NK-92 treated with Interleukin-12 subunit alpha and Interleukin-12 subunit beta, amount 100 ng/mL, for 24 hours (cell line): ENCODE measurements at regions not wholly inside any gene's neighbourhood (a gene's known extent, or its start where the extent isn't known, plus 50 kb on each side); places are given as distances from the start of the nearest gene placed in this dataset.
"Not testable (repeated sequence)": the region's sequence is repeated elsewhere in the genome, so short reads cannot be mapped to it uniquely, and the experiment has no call there.

ENCODE experiments used
- DNase-seq: peaks from one replicate; lab custom pipeline; 2025; lab: John Stamatoyannopoulos, UW

GRCh38 chr5:39696672-39697398, 272.1 kb upstream of the DAB2 start:
- DNase-seq: no peak

- no peak for DNase-seq
Observed at GRCh38 chr5:39691993-39692392, 267.2 kb upstream of the DAB2 start.

- DNase-seq: no peak
Observed at GRCh38 chr5:39691136-39691535, 266.4 kb upstream of the DAB2 start.

DNA sequence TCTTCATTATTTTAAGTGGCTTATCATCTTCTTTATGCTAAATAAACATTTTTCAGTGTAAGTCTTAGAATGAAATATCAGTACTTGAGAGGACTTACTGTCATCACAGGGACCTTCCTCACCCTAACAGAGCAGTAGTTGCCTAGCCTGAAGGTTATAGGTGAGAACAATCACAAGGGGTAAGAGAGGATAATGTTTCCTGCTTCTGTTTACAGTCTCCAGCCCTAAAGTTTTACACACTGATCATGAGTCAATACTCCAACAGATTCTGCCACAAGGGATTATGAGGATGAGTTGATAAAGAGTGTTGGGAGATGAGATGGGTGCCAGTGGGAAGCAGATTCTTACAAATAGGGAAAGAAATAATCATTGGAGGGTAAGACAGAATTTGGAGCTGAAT, 265.1 kb upstream of the DAB2 start:
- no peak for DNase-seq

- not testable (repeated sequence) for DNase-seq
Observed at GRCh38 chr5:39687924-39688323, 263.1 kb upstream of the DAB2 start.

DNA sequence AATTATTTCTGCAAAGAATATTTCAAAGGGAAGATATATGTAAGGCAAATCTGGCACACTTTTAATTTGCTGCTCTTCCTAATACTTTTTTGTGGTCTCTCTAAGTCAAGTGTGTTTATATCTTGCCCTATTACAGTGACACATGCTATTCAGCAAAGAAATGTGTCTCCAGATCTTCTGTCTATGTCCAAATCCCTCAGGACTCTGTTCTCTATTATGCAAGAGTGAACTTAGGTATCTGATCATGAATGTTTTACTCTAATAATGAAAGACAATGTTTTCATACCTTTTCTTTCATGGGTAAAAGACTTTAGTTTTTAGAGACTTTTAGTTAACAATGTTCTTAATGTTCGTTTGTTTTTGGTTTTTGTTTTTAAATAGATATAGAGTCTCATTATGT, 255.4 kb upstream of the DAB2 start:
- no peak for DNase-seq

- no peak for DNase-seq
Observed at GRCh38 chr5:39678534-39678933, 253.8 kb upstream of the DAB2 start.

GRCh38 chr5:39675676-39676075, 250.9 kb upstream of the DAB2 start:
- DNase-seq: no peak

GRCh38 chr5:39674209-39675082, 249.7 kb upstream of the DAB2 start:
- no peak for DNase-seq

DNA sequence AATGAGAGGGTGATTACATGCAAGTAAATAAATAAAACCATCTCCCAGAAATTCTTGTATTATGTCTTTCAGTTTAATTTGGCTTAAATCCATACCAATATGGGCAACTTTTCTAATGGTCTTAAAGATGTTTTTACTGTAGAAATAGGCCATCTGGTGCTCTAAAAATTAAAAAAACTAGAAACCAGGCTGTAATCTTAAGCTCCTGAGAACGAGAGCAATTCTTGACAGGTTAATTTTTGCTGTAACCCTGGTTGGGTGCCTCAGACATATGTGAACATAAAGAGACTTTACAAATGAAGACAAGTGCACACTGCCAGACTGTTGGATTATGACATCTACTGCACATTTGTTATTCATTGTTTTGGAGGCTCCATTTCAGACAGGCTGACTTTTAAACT, 246.8 kb upstream of the DAB2 start:
- DNase-seq: no peak

- no peak for DNase-seq
Observed at GRCh38 chr5:39670955-39671354, 246.2 kb upstream of the DAB2 start.

GRCh38 chr5:39670391-39670790, 245.6 kb upstream of the DAB2 start:
- DNase-seq: no peak

- no peak for DNase-seq
Observed at GRCh38 chr5:39668980-39669379, 244.2 kb upstream of the DAB2 start.

DNA sequence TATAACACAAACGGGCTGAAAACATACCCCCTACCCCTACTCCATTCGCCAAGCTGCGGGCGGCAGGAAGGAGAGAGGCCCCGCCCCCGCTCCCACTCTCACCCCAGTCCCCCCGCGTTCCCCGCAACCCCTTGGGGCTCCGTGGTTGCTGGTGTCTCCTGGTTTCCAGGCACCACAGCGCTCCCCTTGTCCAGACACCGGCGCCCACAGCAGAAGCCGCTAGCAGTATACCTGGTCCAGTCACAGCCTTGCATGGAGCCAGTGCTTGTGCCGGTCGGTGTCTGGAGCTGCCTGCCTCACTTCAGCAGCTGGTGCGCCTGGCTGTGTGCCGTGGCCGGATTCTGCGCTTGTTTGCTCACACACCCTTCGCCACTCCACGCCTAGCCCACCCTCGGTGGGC, 240.5 kb upstream of the DAB2 start:
- DNase-seq: no peak

GRCh38 chr5:39662945-39663344, 238.2 kb upstream of the DAB2 start:
- DNase-seq: no peak

- DNase-seq: no peak
Observed at GRCh38 chr5:39661026-39661779, 236.4 kb upstream of the DAB2 start.

- no peak for DNase-seq
Observed at GRCh38 chr5:39660020-39660419, 235.2 kb upstream of the DAB2 start.

GRCh38 chr5:39658866-39659265, 234.1 kb upstream of the DAB2 start:
- DNase-seq: no peak

DNA sequence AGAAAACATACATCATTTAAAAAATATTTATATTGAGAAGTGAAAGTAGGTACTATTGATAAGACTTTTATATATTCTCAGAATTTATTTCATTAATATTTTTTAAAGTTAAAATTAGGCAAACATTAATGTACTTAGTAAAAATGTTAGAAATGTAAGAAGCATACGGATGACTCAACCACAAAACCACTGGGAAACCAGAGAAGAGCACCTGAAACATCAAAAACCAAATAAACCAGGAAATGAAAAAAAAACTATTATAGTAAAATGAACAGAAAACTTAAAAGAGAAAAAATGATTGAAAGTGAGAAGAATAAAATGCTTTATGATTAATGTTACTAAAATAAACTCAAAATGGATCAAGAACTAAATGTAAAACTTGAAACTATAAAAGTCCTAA, 233.2 kb upstream of the DAB2 start:
- DNase-seq: no peak

DNA sequence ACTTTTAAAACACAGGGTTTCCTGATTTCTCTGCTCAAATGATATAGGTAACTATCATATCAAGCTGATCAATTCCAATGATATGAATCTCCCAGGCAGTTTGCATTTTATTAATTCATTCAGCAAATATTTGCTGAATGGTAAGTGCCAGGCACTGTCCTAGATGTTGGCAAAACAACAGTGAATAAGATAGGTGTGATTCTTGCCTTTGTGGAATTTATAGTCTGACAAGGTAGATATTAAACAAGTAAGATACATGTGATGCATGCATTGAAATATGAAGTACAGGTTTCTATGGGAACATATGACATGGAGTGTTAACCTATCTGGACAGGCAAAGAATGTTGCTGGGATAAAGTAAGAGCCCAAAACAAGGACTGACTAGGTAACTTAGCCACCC, 231.8 kb upstream of the DAB2 start:
- no peak for DNase-seq

DNA sequence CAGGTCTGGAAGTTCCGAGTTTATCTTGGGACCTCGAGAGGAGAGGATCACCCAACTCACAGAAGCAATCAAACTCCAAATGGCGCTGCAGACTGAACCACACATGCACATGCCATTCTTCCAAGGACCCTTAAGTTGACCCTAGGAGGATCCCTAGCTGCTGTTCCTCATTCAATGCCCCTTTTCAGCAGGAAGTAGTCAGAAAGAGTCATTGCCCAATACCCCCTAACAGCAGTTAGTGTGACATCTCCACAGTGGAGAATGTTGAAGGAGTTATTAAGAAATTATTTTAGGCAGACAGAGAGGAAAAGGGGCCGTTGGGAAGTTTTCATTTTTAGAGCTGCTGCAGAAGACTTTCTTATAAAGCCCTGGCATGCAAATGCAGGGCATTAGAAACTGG, 229.9 kb upstream of the DAB2 start:
- DNase-seq: no peak

DNA sequence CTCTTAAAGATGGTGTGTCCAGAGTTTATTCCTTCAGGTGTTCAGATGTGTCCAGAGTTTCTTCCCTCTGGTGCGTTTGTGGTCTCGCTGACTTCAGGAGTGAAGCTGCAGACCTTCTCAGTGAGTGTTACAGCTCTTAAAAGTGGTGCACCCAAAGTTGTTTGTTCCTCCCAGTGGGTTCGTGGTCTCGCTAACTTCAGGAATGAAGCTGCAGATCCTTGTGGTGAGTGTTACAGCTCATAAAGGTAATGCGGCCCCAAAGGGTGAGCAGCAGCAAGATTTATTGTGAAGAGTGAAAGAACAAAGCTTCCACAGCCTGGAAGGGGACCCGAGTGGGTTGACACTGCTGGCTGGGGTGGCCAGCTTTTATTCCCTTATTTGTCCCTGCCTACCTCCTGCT, 227.7 kb upstream of the DAB2 start:
- not testable (repeated sequence) for DNase-seq

DNA sequence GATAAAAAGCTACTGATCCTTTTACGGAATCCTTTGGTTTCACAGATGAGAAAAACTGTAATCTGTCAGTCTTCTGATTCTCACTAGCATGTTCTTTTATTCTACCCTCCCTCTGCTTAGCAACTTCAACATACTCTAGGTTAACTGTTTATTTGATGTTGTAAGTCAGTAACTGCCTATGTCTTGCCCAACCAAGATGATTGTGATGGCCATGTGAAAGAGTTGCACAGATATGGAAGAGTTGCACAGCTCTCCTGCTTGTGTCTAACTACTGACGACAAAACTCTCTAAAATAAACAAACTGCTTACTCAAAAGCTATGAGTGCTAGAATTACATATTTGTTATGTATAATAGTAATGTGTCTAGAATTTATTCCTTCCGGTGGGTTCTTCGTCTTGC, 227.3 kb upstream of the DAB2 start:
- no peak for DNase-seq
